Spinal cord (tissue), 9 donors: ENCODE measurements at regions not wholly inside any gene's neighbourhood (a gene's known extent, or its start where the extent isn't known, plus 50 kb on each side); places are given as distances from the start of the nearest gene placed in this dataset.
"Not testable (repeated sequence)": the region's sequence is repeated elsewhere in the genome, so short reads cannot be mapped to it uniquely, and the experiment has no call there.

ENCODE experiments used
- DNase-seq, 6 donors: peaks; one replicate each; pipeline versions ENCODE4 v3.0.0 to v3.0.0-alpha.2; 2013 to 2015; ENCODE audit warnings: low spot score in 6 of 6, low read depth in 4 of 6
- H3K27ac ChIP-seq: one replicate; pipeline ENCODE4 v1.5.1; 2013; ENCODE audit warnings: low read depth, low read length, control low read depth
- H3K27me3 ChIP-seq: one replicate; pipeline ENCODE4 v1.6.1; 2013; ENCODE audit warnings: low read length; ENCODE audit not compliant: control insufficient read depth, insufficient read depth
- H3K36me3 ChIP-seq: one replicate; pipeline ENCODE4 v1.6.1; 2013; ENCODE audit warnings: low read length; ENCODE audit not compliant: control insufficient read depth, insufficient read depth
- H3K4me1 ChIP-seq: one replicate; pipeline ENCODE4 v1.6.1; 2013; ENCODE audit warnings: low read length; ENCODE audit not compliant: control insufficient read depth, insufficient read depth
- H3K4me3 ChIP-seq: one replicate; pipeline ENCODE4 v1.5.1; 2013; ENCODE audit warnings: low read depth, low read length, control low read depth
- H3K9me3 ChIP-seq: one replicate; pipeline ENCODE4 v1.6.1; 2013; ENCODE audit warnings: low read length; ENCODE audit not compliant: control insufficient read depth, insufficient read depth
- WGBS: methylation state at CpG from one replicate; pipeline ENCODE4 v1.1.5; 2013; ENCODE audit warnings: missing lambda C conversion rate; ENCODE audit not compliant: insufficient coverage; 5-methylcytosine and 5-hydroxymethylcytosine counted together
- donor health status: healthy.

DNA sequence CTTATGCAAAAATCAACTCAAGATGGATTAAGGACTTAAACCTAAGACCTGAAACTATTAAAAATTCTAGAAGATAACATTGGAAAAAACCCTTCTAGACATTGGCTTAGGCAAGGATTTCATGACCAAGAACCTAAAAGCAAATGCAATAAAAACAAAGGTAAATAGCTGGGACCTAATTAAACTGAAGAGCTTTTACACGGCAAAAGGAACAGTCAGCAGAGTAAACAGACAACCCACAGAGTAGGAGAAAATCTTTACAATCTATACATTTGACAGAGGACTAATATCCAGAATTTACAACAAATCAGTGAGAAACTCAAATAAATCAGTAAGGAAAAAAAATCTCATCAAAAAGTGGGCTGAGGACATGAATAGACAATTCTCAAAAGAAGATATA lies 65.4 kb downstream of the RPL22L1 start:
- not testable (repeated sequence) for H3K36me3 ChIP-seq, H3K4me1 ChIP-seq, H3K9me3 ChIP-seq, DNase-seq, H3K4me3 ChIP-seq, H3K27ac ChIP-seq, H3K27me3 ChIP-seq
- WGBS = no CpG with 5 or more reads among the region's 1 CpG

DNA sequence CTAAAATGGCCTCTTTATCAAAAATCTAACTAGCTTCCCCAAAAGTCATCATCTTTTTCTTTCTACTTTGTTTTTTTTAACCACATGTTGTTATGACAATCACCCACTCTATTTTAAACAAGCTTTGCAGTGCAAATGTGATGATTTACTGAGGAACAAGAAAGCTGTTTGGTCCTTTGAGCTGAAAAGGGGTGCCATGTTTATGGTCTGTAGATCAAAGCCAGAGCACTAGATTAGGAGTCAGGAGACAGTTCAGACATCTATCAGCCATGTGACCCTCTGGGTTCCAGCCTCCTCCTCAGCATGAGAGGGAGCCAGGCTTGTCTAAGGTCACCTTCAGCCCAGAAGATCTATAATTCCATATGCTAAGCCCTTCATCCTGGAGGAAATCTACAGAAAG lies 65.9 kb downstream of the RPL22L1 start:
- Histone ChIP-seq H3K27me3 (no peaks in the 10 kb centered on the region), H3K9me3 (no peaks in the 10 kb centered on the region), H3K36me3 (no peaks in the 10 kb centered on the region), H3K4me1 (peaks cover 2% of the 10 kb centered on the region), H3K27ac (no peak overlapping the region), H3K4me3 (no peak overlapping the region)
- no peak for DNase-seq

DNA sequence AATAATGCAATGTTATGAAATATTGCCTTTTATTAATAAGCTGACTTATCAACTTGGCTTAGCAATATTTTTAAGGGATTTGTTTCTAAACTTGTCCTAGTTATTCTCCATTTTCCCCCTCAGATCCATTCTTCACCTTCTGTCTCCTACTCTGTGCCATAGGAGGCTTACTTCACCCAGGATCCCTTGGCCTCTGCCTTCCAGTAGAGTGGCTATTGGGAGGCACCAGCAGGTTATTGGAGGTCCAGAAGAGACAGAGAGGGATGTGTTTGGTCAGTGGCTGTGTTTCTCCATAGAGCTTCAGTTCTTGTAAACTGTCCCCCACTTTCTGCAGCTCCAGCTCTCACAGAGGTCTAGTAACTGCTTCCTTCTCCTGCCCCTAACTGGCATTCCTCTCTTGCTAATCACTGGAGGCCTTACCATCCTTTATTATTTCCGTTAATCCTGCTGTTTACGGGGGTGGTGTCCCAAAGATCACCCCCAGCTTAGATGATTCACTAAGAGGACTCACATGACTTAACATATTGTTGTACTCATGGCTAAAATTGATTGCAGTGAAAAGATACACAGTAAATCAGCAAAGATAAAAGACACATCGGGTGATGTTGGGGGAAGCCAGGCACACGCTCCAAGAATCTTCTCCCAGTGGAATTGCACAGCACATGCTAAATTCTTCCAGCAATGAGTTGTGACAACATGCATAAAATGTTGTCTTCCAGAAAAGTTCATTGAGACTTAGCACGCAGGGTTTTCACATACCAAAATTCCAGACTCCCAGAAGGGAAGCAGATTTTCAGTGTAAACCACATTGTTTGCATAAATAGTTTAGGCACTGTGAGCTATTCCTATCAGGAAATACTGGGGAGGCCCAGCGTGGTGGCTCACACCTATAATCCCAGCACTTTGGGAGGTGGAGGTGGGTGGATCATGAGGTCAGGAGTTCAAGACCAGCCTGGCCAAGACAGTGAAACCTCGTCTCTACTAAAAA lies 67.5 kb downstream of the RPL22L1 start:
- Histone ChIP-seq H3K36me3 (no peaks in the 10 kb centered on the region), H3K9me3 (no peaks in the 10 kb centered on the region), H3K4me3 (no peak overlapping the region), H3K27ac (no peak overlapping the region), H3K4me1 (peaks cover 2% of the 10 kb centered on the region), H3K27me3 (no peaks in the 10 kb centered on the region)
- 50% methylated on average over 1 of the region's 7 CpGs for WGBS
- DNase-seq = peak in 1 of 6 donors; percentile 52

DNA sequence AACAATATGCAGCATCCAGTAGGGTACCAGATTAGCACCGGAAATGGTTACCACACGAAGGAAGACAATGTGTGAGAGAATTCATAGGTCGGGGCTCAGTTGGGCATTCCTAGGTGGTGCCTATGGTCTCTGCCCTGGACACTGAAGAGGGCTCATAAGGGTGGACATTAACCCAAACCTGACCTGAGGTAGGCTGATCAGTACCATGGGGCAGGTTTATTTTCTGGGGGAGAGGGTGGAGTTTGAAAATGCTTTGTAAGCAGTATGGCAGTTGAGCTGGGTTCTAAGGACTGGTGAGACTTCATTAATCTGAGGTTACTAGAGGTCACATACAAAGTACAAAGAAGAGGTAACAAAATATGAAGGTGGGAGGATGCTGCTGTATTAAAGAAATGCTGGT lies 68.4 kb downstream of the RPL22L1 start:
- H3K4me1 ChIP-seq = peaks cover 2% of the 10 kb centered on the region
- H3K27me3 ChIP-seq = no peaks in the 10 kb centered on the region
- H3K27ac ChIP-seq = no peak overlapping the region
- no peaks in the 10 kb centered on the region for H3K36me3 ChIP-seq
- no peak overlapping the region for H3K4me3 ChIP-seq
- 100% methylated on average over 3 of the region's 3 CpGs for WGBS
- no peaks in the 10 kb centered on the region for H3K9me3 ChIP-seq
- no peak for DNase-seq

DNA sequence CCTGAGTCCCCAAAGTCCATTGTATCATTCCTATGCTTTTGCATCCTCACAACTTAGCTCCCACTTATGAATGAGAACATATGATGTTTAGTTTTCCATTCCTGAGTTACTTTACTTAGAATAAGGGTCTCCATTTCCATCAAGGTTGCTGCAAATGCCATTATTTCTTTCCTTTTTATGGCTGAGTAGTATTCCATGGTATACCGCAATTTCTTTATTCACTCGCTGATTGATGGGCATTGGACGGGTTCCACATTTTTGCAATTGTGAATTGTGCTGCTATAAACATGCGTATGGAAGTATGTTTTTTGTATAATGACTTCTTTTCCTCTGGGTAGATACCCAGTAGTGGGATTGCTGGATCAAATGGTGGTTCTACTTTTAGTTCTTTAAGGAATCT lies 69.7 kb downstream of the RPL22L1 start:
- not testable (repeated sequence) for H3K27ac ChIP-seq, H3K4me1 ChIP-seq, H3K9me3 ChIP-seq, H3K36me3 ChIP-seq, DNase-seq, H3K27me3 ChIP-seq, H3K4me3 ChIP-seq
- WGBS = no CpG with 5 or more reads among the region's 4 CpGs

DNA sequence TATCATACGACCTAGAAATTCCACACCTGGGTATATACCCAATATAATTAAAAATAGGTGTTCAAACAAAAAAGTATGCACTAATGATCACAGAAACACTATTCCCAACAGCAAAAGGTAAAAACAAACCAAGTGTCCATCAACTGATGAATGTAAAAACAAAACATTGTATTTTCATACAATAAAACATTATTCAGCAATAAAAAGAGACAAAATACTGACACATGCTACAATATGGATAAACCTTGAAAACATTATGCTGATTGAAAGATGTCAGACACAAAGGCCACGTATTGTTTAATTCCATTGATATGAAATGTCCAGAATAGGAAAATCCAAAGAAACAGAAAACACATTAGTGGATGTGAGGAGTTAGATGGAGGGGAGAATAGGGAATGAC lies 71.0 kb downstream of the RPL22L1 start:
- Histone ChIP-seq H3K9me3 (no peaks in the 10 kb centered on the region), H3K4me3 (no peak overlapping the region), H3K4me1 (peaks cover 2% of the 10 kb centered on the region), H3K36me3 (no peaks in the 10 kb centered on the region), H3K27ac (no peak overlapping the region), H3K27me3 (no peaks in the 10 kb centered on the region)
- no peak for DNase-seq
- WGBS = no CpG with 5 or more reads among the region's 2 CpGs

DNA sequence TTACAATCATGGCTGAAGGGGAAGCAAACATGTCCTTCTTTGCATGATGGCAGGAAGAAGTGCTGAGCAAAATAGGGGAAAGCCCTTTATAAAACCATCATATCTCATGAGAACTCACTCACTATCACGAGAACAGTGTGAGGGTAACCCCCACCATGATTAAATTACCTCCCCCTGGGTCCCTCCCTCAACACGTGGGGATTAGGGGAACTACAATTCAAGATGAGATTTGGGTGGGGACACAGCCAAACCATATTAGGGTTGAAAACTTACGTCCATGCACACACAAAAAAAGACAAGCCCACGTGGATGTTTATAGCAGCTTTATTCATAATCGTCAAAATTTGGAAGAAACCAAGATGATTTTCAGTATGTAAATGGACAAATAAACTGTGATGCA lies 72.3 kb downstream of the RPL22L1 start:
- WGBS = 100% methylated on average over 3 of the region's 5 CpGs
- DNase-seq = no peak

DNA sequence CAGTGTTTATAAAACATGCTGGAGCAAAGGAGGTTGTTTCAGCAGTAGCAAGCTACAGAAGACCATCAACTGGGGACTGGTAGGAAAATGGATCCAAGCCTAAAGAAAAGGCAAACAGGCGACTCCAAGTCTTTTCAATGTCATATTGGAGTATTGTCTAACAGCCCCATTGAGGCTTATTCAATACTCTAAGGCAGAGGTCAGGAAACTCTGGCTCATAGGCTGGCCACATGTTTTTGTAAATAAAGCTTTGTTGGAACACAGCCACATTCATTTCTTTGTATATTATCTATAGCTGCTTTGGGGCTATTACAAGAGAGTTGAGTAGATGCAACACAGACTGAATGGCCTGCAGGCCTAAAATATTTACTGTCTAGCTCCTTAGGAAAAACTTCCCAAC lies 77.5 kb downstream of the RPL22L1 start:
- Histone ChIP-seq H3K27me3 (no peaks in the 10 kb centered on the region), H3K36me3 (no peaks in the 10 kb centered on the region), H3K27ac (no peak overlapping the region), H3K9me3 (no peaks in the 10 kb centered on the region), H3K4me3 (no peak overlapping the region), H3K4me1 (no peaks in the 10 kb centered on the region)
- no peak for DNase-seq
- WGBS = no CpG with 5 or more reads among the region's 1 CpG

More for the DNA sequence above, 72.3 kb downstream of the RPL22L1 start:
- H3K27ac ChIP-seq = no peak overlapping the region
- no peaks in the 10 kb centered on the region for H3K9me3 ChIP-seq
- H3K27me3 ChIP-seq = no peaks in the 10 kb centered on the region
- H3K4me1 ChIP-seq = no peaks in the 10 kb centered on the region
- no peaks in the 10 kb centered on the region for H3K36me3 ChIP-seq
- no peak overlapping the region for H3K4me3 ChIP-seq

DNA sequence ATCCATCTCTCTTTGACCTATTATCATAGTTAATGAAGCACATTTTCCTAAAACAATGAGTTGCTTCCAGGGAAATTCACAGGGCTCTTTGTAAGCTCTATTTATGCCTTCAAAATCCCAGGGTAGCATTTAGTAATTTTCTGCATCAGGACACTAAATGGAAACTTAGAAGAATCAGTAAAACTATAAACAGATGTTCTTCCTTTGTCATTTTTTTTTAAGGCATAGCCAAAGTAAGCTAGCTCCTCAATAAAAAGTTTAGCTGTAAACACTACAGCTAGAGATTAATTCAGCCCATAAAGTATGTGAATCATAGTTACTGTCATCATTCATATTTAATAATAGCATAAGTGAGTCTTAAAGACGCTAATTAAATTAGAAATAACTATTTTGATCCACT lies 79.3 kb downstream of the RPL22L1 start:
- peak in 1 of 6 donors; percentile 21 for DNase-seq
- H3K36me3 ChIP-seq = no peaks in the 10 kb centered on the region
- H3K27ac ChIP-seq = no peak overlapping the region
- H3K9me3 ChIP-seq = no peaks in the 10 kb centered on the region
- no CpG with 5 or more reads among the region's 1 CpG for WGBS
- no peaks in the 10 kb centered on the region for H3K4me1 ChIP-seq
- H3K27me3 ChIP-seq = no peaks in the 10 kb centered on the region
- H3K4me3 ChIP-seq = no peak overlapping the region

DNA sequence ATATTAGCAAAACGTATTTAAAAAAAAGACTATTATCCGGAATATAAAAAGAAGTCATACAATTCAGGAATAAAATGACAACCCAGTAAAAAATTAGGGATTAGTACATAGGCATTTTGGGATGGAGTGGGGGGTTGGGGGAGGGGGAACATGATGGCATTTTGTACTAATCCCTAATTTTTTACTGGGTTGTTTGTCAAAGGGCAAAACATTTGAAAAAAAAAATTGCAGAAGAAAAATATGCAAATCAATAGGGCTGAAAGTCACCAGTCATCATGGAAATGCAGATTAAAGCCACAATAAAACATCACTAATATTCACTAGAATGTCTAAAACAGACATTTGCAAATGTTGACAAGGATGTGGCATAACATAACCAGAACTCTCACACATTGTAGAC lies 82.5 kb downstream of the RPL22L1 start:
- WGBS = no CpG with 5 or more reads among the region's 2 CpGs
- no peak for DNase-seq
- Histone ChIP-seq H3K36me3 (no peaks in the 10 kb centered on the region), H3K4me3 (no peak overlapping the region), H3K9me3 (no peaks in the 10 kb centered on the region), H3K4me1 (no peaks in the 10 kb centered on the region), H3K27ac (no peak overlapping the region), H3K27me3 (no peaks in the 10 kb centered on the region)
